ENCODE measurements at regions not wholly inside any gene's neighbourhood (a gene's known extent, or its start where the extent isn't known, plus 50 kb on each side); places are given as distances from the start of the nearest gene placed in this dataset.

DNA sequence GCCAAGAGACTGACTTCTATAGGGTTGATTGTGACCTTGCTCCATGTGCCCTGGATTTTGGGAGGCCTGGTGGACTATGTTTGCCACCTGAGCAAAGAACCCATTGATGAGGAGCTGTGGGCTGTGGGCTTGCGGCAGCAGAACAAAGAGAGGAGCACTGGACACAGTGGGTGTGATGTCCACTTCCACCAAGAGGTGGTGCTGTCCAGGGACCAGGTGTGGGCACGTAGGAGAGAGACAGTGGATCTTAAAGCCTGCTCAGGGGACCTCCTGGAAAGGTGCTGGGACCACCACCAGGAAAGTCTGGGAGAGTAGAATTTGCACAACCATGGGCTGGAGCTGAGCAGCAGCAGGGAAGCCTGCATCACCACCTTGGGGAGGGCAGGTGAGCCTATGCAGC lies 106.7 kb upstream of the ETS2 start:
- no peaks in the 10 kb centered on the region for H3K36me3 ChIP-seq (ENCODE audit: low read depth, low read length)
- H3K4me2 ChIP-seq (ENCODE audit: low read length) = no peak overlapping the region
- H3K4me1 ChIP-seq (ENCODE audit: insufficient read depth, low read length) = no peaks in the 10 kb centered on the region
- no peaks in the 10 kb centered on the region for H3K9me2 ChIP-seq (replicated peaks; ENCODE audit: low read length)
- H2AFZ ChIP-seq (ENCODE audit: low read length) = no peak overlapping the region
- TF ChIP-seq CTCF (conservative IDR thresholded peaks at IDR 0.05; ENCODE audit: low read depth, low read length) (peak; percentile 36; the same call in 1 of the 2 replicates), EZH2phosphoT487 (IDR thresholded peaks at IDR 0.05; ENCODE audit: borderline replicate concordance, low read length) (no peak)
- H3K27ac ChIP-seq (ENCODE audit: low read length) = no peak overlapping the region
- H3K4me3 ChIP-seq (ENCODE audit: low read length) = no peak overlapping the region
- H3K79me2 ChIP-seq (ENCODE audit: low read length) = no peaks in the 10 kb centered on the region
- ChIA-PET CTCF (no interaction called here), POLR2A (ENCODE audit: unreplicated experiment) (no interaction called here)
- DNase-seq (no peak), ATAC-seq (no peak)
- H3K9me3 ChIP-seq (ENCODE audit: low read length) = no peaks in the 10 kb centered on the region
- H3F3A ChIP-seq (ENCODE audit: low read length, unreplicated experiment) = no peaks in the 10 kb centered on the region
- peaks cover 42% of the 10 kb centered on the region for H3K27me3 ChIP-seq (ENCODE audit: low read length)
- no peaks in the 10 kb centered on the region for H4K20me1 ChIP-seq (ENCODE audit: low read length)
- no TSS peak for BruUV-seq (replicated peaks)
- no peak overlapping the region for H3K9ac ChIP-seq (ENCODE audit: low read length)
- intact Hi-C loops (cut with micrococcal nuclease) = no loop called here

GRCh38 chr21:38702196-38702595 lies 103.5 kb upstream of the ETS2 start:
- Histone ChIP-seq H4K20me1 (ENCODE audit: low read length) (no peaks in the 10 kb centered on the region), H3K9me2 (replicated peaks; ENCODE audit: low read length) (no peaks in the 10 kb centered on the region), H3K4me1 (ENCODE audit: insufficient read depth, low read length) (no peaks in the 10 kb centered on the region), H3K4me2 (ENCODE audit: low read length) (no peak overlapping the region), H3F3A (ENCODE audit: low read length, unreplicated experiment) (no peaks in the 10 kb centered on the region), H3K27ac (ENCODE audit: low read length) (no peak overlapping the region), H3K4me3 (ENCODE audit: low read length) (no peak overlapping the region), H2AFZ (ENCODE audit: low read length) (no peak overlapping the region), H3K36me3 (ENCODE audit: low read depth, low read length) (no peaks in the 10 kb centered on the region), H3K79me2 (ENCODE audit: low read length) (no peaks in the 10 kb centered on the region), H3K27me3 (ENCODE audit: low read length) (peaks cover 57% of the 10 kb centered on the region), H3K9ac (ENCODE audit: low read length) (no peak overlapping the region), H3K9me3 (ENCODE audit: low read length) (no peaks in the 10 kb centered on the region)
- POLR2A ChIA-PET (ENCODE audit: unreplicated experiment) = no interaction called here
- BruUV-seq (replicated peaks) = no TSS peak
- intact Hi-C loops (cut with micrococcal nuclease) = no loop called here
- ATAC-seq (no peak), DNase-seq (no peak)
- no peak for TF ChIP-seq EZH2 (IDR thresholded peaks at IDR 0.05; ENCODE audit: low read length, unreplicated experiment)
- no peak for TF ChIP-seq CTCF (conservative IDR thresholded peaks at IDR 0.05; ENCODE audit: low read depth, low read length)
- TF ChIP-seq EZH2phosphoT487 (IDR thresholded peaks at IDR 0.05; ENCODE audit: borderline replicate concordance, low read length) = no peak
- CTCF ChIA-PET = no interaction called here

DNA sequence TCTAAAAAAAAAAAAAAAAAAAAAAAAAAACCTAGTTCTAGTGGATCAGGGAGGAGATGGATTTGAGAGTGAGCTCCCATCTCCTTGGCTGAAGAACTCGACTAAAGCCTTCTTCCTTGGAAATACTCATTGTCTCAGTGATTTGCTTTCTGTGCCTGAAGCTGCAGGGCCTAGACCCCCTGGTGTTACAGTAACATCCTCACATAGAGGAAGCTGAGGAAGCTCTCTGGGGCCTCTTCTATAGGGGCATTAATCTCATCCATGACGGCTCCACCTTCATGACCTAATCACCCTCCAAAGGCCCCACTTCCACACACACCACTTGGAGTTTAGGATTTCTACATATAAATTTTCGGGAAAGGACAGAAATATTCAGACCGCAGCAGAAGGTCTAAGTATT lies 95.9 kb upstream of the ETS2 start:
- DNase-seq (no peak), ATAC-seq (no peak)
- no peaks in the 10 kb centered on the region for H3K4me1 ChIP-seq (ENCODE audit: insufficient read depth, low read length)
- H3K9me3 ChIP-seq (ENCODE audit: low read length) = no peaks in the 10 kb centered on the region
- H2AFZ ChIP-seq (ENCODE audit: low read length) = no peak overlapping the region
- ChIA-PET CTCF (no interaction called here), POLR2A (ENCODE audit: unreplicated experiment) (no interaction called here)
- no peak overlapping the region for H3K27ac ChIP-seq (ENCODE audit: low read length)
- no peak overlapping the region for H3K9ac ChIP-seq (ENCODE audit: low read length)
- H4K20me1 ChIP-seq (ENCODE audit: low read length) = no peaks in the 10 kb centered on the region
- BruUV-seq (replicated peaks) = no TSS peak
- H3K9me2 ChIP-seq (replicated peaks; ENCODE audit: low read length) = no peaks in the 10 kb centered on the region
- H3K79me2 ChIP-seq (ENCODE audit: low read length) = no peaks in the 10 kb centered on the region
- H3K27me3 ChIP-seq (ENCODE audit: low read length) = peaks cover 32% of the 10 kb centered on the region
- no peaks in the 10 kb centered on the region for H3K36me3 ChIP-seq (ENCODE audit: low read depth, low read length)
- H3K4me2 ChIP-seq (ENCODE audit: low read length) = no peak overlapping the region
- no peaks in the 10 kb centered on the region for H3F3A ChIP-seq (ENCODE audit: low read length, unreplicated experiment)
- no peak overlapping the region for H3K4me3 ChIP-seq (ENCODE audit: low read length)
- intact Hi-C loops (cut with micrococcal nuclease) = loop anchor here (5.0 kb wide), 1 partner anchor 427 kb away; no protein-coding TSS in a partner anchor
- TF ChIP-seq EZH2 (IDR thresholded peaks at IDR 0.05; ENCODE audit: low read length, unreplicated experiment) = no peak
- TF ChIP-seq CTCF (conservative IDR thresholded peaks at IDR 0.05; ENCODE audit: low read depth, low read length) = no peak
